ENCODE measurements at regions not wholly inside any gene's neighbourhood (a gene's known extent, or its start where the extent isn't known, plus 50 kb on each side); places are given as distances from the start of the nearest gene placed in this dataset.

DNA sequence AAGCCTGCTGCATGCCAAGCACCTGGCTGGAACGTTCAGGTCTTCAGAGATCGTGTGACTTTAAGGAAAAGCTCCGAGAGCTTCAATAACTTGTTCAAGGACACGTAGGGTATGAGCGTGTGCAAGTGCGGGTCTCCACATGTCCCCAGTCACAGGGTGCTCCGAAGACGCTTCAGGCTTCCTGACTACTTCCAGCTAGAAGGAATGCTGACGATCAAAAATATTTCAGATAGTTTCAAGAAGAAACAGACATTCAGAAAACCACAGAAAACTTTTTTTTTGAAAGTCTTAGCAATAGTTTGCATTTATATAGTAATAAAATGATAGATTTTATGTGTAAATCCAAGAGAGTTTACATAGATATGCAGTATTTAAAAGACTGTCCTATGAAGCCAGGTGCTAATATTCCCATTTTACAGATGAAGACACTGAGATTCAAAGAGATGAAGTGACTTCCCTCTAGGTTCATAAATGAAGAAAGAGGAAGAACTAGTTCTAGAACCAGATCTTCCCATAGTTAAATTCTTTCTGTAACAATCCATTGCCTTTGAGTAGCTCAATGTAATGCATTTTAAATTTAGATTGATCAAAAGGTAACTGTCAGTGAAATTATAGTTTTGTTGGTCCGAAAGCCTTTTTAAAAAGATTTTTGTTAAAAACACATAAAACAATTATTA lies 247.6 kb downstream of the MYLK4 start:
- no peaks in the 10 kb centered on the region for H3K27me3 Mint-ChIP-seq (ENCODE audit: unreplicated experiment)
- no peak for DNase-seq (ENCODE audit: extremely low spot score, unreplicated experiment)
- no peaks in the 10 kb centered on the region for H3K36me3 Mint-ChIP-seq (ENCODE audit: unreplicated experiment)
- peaks cover 45% of the 10 kb centered on the region for H3K4me1 Mint-ChIP-seq (ENCODE audit: unreplicated experiment)
- no peak for TF ChIP-seq CTCF (IDR thresholded peaks at IDR 0.05)
- no peaks in the 10 kb centered on the region for H3K9me3 Mint-ChIP-seq (ENCODE audit: unreplicated experiment)
- H3K27ac Mint-ChIP-seq (ENCODE audit: unreplicated experiment), result peak overlapping the region; percentile 93
- H3K4me3 Mint-ChIP-seq (ENCODE audit: unreplicated experiment), result no peak overlapping the region

DNA sequence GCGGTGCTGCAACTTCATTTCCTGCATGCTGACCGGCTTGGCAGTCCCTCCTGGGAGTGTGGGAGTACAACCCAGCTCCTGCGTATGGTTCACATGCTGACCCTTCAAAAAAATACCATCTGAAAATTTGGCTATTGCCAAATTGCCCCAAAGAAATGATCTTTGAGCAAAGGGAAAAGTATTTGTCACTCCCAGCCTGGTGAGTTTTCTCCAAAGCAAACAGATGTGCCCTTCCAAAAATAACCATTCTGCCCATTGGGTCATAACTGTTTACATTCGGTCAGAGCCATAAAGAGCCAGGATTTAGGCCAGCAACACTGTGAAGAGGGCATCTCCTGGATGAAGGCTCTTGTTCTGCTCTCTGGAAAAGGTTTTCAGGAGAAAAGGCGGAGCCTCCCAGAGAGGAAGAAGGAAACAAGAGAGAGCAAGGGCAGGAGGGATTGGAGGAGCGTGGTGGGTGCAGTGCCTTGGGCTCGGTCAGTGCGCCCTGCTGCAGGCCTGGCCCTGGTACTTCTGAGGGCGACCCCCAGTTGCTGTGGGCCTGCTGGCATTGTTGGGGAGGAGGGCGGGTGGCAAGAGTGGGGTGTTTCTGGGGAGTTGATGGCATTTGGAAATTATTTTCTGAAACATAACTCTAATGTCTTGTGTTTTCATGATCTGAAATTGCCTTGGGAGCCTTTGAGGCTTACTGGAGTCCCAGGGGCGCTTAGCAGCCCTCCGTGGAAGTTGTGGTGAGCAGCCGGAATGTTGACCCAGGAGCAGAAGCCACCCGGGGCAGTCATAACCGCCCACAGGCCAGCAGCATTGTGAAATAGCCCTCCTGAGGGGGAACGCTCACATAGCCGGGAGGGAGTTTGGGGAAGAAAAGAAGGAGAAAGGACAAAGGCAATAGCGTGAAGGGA lies 248.4 kb downstream of the MYLK4 start:
- DNase-seq (ENCODE audit: extremely low spot score, unreplicated experiment), result peak; percentile 84
- H3K36me3 Mint-ChIP-seq (ENCODE audit: unreplicated experiment), result no peaks in the 10 kb centered on the region
- H3K9me3 Mint-ChIP-seq (ENCODE audit: unreplicated experiment), result no peaks in the 10 kb centered on the region
- TF ChIP-seq CTCF (IDR thresholded peaks at IDR 0.05), result no peak
- no peaks in the 10 kb centered on the region for H3K27me3 Mint-ChIP-seq (ENCODE audit: unreplicated experiment)
- H3K4me3 Mint-ChIP-seq (ENCODE audit: unreplicated experiment), result peak overlapping the region; percentile 34
- H3K27ac Mint-ChIP-seq (ENCODE audit: unreplicated experiment), result peak overlapping the region; percentile 93
- peaks cover 45% of the 10 kb centered on the region for H3K4me1 Mint-ChIP-seq (ENCODE audit: unreplicated experiment)

GRCh38 chr6:2497922-2498623 lies 252.6 kb downstream of the MYLK4 start:
- Mint-ChIP-seq H3K4me3 (ENCODE audit: unreplicated experiment) (no peak overlapping the region), H3K27me3 (ENCODE audit: unreplicated experiment) (no peaks in the 10 kb centered on the region), H3K9me3 (ENCODE audit: unreplicated experiment) (no peaks in the 10 kb centered on the region), H3K36me3 (ENCODE audit: unreplicated experiment) (no peaks in the 10 kb centered on the region), H3K27ac (ENCODE audit: unreplicated experiment) (no peak overlapping the region), H3K4me1 (ENCODE audit: unreplicated experiment) (peaks cover 17% of the 10 kb centered on the region)
- DNase-seq (ENCODE audit: extremely low spot score, unreplicated experiment), result peak; percentile 62
- no peak for TF ChIP-seq CTCF (IDR thresholded peaks at IDR 0.05)

- Mint-ChIP-seq H3K36me3 (ENCODE audit: unreplicated experiment) (no peaks in the 10 kb centered on the region), H3K27ac (ENCODE audit: unreplicated experiment) (no peak overlapping the region), H3K27me3 (ENCODE audit: unreplicated experiment) (no peaks in the 10 kb centered on the region), H3K4me3 (ENCODE audit: unreplicated experiment) (no peak overlapping the region), H3K4me1 (ENCODE audit: unreplicated experiment) (peaks cover 6% of the 10 kb centered on the region), H3K9me3 (ENCODE audit: unreplicated experiment) (no peaks in the 10 kb centered on the region)
- DNase-seq (ENCODE audit: extremely low spot score, unreplicated experiment), result peak; percentile 54
- TF ChIP-seq CTCF (IDR thresholded peaks at IDR 0.05), result no peak
Observed at GRCh38 chr6:2496291-2496690, 250.9 kb upstream of the GMDS start.

Measured in osteocyte (in vitro differentiated cells).